ENCODE measurements at regions not wholly inside any gene's neighbourhood (a gene's known extent, or its start where the extent isn't known, plus 50 kb on each side); places are given as distances from the start of the nearest gene placed in this dataset.
"Not testable (repeated sequence)": the region's sequence is repeated elsewhere in the genome, so short reads cannot be mapped to it uniquely, and the experiment has no call there.

DNA sequence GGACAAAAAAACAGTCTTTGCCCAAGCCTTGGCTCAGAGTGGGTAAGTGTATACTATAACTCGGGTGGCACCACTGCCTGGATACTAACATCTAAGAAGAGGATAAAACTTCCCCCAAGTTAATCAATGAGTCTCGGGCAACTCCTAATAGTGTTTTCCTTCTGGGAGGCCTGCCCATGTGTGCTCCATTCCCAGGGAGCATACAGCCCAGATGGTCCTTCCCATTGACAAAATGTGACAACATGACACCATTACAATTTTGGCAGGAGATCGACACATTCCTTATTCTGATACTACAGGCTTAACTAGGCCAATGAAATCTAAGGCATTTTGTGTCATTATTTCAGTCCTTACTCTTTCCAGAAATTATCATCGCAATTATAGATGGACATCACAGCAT is 52.7 kb upstream of the CRIM1 start:
- no peak for DNase-seq (ENCODE audit: insufficient read length)
- TF ChIP-seq TAF1 (IDR thresholded peaks at IDR 0.05; ENCODE audit: borderline replicate concordance, low read depth, low read length) (no peak), POLR2A (IDR thresholded peaks at IDR 0.05; ENCODE audit: low read depth, low read length) (no peak), POLR2AphosphoS5 (IDR thresholded peaks at IDR 0.05; ENCODE audit: low read depth, low read length) (no peak)
- FAIRE-seq, result no peak

DNA sequence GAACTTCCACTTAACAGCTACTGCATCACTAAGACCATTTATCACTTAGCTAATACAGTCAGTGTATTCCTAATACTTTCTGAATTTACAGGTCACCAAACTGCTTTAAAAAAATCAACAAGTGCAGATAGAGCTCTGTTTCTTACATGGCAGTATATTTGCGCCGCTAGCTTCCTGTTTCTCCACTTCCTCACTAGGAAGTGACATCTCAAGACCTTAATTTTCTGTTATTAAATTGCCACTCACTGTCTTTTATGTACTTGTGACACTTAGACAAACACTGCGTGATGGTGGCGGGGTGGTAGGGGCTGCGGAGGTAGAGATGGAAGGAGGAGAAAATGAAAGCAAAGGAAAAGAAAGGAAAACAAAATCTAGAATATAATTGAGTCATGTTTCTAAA is 53.7 kb upstream of the CRIM1 start:
- FAIRE-seq (no peak), DNase-seq (ENCODE audit: insufficient read length) (no peak)

DNA sequence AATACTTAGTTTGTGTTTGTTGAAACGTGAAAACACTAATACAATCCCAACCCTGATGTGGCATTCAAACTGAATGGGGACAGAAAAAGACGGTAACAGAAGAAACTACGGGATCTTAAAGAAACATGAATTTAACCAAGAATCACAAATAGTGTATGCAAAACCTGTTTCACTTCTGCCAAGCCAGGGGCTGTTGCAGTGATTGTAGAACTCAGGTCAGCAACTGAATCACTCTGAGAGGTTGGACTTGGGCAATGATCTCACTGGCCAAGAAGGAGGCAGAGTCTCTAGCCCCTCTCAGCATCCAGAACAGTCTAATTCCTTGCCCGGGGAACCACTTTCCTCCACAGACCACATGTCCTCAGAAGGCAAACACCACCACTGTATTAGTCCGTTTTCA is 54.9 kb upstream of the CRIM1 start:
- TF ChIP-seq POLR2AphosphoS5 (IDR thresholded peaks at IDR 0.05; ENCODE audit: low read depth, low read length) (no peak), TAF1 (IDR thresholded peaks at IDR 0.05; ENCODE audit: borderline replicate concordance, low read depth, low read length) (no peak), POLR2A (IDR thresholded peaks at IDR 0.05; ENCODE audit: low read depth, low read length) (no peak)
- no peak for DNase-seq (ENCODE audit: insufficient read length)
- FAIRE-seq, result no peak

More for the DNA sequence above, 53.7 kb upstream of the CRIM1 start:
- no peak for TF ChIP-seq POLR2AphosphoS5 (IDR thresholded peaks at IDR 0.05; ENCODE audit: low read depth, low read length)
- TF ChIP-seq POLR2A (IDR thresholded peaks at IDR 0.05; ENCODE audit: low read depth, low read length), result no peak
- no peak for TF ChIP-seq TAF1 (IDR thresholded peaks at IDR 0.05; ENCODE audit: borderline replicate concordance, low read depth, low read length)

DNA sequence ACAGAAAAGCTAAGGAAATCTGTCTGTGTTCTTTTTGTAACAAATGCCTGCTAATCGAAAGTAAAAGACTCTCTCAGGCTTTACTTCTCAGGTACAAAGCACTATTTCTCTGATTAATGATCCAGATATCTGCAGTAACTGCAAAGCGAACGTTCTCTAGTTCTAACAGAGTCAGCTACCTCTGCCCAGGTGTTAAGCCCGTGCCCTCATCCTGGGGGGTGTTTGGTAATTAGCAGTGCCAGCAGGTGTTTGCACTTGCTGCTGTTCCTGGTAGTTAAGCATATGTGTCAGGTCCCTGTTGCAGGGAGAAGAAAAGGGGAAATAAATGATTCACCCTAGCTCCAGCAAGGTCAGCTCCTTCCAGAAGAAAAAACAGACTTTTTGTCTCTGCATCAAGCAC is 58.8 kb upstream of the CRIM1 start:
- no peak for DNase-seq (ENCODE audit: insufficient read length)
- no peak for FAIRE-seq
- TF ChIP-seq TAF1 (IDR thresholded peaks at IDR 0.05; ENCODE audit: borderline replicate concordance, low read depth, low read length) (no peak), POLR2A (IDR thresholded peaks at IDR 0.05; ENCODE audit: low read depth, low read length) (no peak)

DNA sequence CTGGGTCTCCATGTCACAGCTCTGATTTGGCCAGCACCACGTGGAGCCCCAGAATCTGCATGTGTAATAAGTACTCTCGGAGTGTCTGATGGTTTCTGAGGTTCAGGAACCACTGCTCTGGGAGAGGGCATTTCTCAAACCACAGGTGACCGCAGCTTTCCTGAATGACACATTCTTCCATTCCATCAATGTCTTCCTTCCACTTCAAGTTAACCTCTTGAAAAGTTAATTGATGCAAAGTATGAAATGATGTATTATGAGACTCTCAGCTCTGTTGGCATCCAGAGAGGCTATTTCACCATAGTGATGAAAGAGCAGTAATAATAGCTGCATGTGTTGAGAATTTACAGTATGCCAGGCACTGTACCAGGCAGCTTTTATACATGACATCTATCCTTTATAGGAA is 61.3 kb upstream of the CRIM1 start:
- FAIRE-seq (no peak), DNase-seq (ENCODE audit: insufficient read length) (no peak)
- no peak for TF ChIP-seq POLR2A (IDR thresholded peaks at IDR 0.05; ENCODE audit: low read depth, low read length)
- no peak for TF ChIP-seq POLR2AphosphoS5 (IDR thresholded peaks at IDR 0.05; ENCODE audit: low read depth, low read length)
- no peak for TF ChIP-seq TAF1 (IDR thresholded peaks at IDR 0.05; ENCODE audit: borderline replicate concordance, low read depth, low read length)

DNA sequence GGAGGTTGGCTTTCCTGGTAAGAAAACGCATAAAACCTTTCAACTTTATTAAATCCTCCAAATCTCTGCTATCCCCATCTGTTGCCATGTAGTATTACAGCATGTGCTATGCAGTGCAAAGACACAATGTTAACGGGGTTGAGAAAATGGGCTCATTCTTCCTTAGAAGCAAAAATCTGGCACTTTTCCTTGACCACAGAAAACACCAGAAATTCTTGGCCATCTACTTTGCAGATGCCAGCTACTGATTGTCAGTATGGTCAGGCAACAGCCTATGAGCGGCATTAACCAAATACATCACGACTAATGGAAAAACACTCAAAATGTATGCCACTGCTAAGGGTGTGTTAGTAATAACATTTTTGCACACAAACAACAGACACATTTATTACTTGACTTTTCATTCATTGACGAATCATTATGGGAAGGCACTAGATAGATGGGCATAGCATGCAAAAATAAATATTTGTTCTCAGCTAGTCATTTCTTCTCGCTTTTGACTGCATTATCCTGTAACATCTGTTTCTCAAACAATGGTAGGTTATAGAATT is 65.2 kb upstream of the CRIM1 start:
- TF ChIP-seq TAF1 (IDR thresholded peaks at IDR 0.05; ENCODE audit: borderline replicate concordance, low read depth, low read length) (no peak), POLR2AphosphoS5 (IDR thresholded peaks at IDR 0.05; ENCODE audit: low read depth, low read length) (no peak), POLR2A (IDR thresholded peaks at IDR 0.05; ENCODE audit: low read depth, low read length) (no peak)
- FAIRE-seq, result no peak
- no peak for DNase-seq (ENCODE audit: insufficient read length)

DNA sequence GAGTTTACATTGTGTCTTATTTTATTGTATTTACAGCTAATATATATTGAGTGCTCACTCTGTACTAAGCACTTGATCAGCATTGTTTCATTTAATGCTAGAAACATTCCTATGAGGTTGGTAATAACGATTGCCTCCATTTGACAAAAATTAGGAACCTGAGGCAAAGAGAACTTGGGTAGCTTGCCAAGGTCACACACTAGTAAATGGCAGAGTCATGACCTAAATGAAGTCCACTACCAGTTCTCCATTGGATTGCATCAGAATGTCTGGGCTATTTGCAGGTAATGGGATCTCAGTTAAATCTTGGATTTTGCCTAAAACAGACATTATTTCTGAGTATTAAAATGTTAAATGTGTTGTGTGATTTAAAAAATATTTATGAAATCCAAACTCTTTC is 65.8 kb upstream of the CRIM1 start:
- FAIRE-seq (no peak), DNase-seq (ENCODE audit: insufficient read length) (no peak)
- TF ChIP-seq TAF1 (IDR thresholded peaks at IDR 0.05; ENCODE audit: borderline replicate concordance, low read depth, low read length), result no peak
- no peak for TF ChIP-seq POLR2A (IDR thresholded peaks at IDR 0.05; ENCODE audit: low read depth, low read length)

DNA sequence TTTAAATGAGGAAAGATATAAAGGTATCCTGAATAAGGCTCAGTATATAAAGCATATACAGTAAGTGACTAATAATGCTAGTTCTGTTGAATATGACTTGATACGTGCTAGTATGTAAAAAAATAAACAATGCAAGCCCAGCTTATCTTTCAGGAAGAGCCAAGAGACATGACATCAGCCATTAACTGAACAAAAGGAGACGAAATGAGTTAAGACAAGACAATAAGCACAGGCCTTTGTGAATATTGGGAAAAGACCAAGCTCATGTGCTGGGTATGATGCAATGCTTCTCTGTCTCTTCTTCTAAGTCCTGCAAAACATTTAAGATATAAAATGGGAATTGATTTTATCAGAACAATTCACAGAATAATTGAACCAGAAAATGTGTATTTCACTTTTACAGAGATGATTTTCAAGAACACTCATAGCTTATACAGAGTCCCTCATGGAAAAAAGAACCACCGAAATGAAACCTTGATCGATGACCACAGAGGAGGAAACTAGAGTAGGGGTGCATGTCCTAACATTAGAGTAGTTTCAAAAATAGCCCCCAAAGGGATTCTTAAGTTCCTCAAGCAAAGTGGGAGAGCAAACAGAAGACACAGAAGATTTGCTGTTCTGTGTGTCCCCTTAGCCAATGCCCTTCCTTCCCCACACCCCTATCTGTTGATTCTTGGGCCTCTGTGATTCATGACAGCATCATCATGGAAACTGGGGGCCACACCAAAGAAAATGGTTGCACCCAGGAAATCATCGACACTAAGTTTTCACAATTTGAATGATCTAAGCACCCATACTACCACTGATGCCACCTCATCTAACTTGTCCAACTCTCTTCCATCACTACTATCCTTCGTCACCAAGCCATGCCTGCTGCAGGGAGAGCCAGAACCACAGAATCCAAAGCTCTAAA is 68.0 kb upstream of the CRIM1 start:
- TF ChIP-seq POLR2AphosphoS5 (IDR thresholded peaks at IDR 0.05; ENCODE audit: low read depth, low read length) (no peak), TAF1 (IDR thresholded peaks at IDR 0.05; ENCODE audit: borderline replicate concordance, low read depth, low read length) (no peak), POLR2A (IDR thresholded peaks at IDR 0.05; ENCODE audit: low read depth, low read length) (no peak)
- FAIRE-seq, result no peak

DNA sequence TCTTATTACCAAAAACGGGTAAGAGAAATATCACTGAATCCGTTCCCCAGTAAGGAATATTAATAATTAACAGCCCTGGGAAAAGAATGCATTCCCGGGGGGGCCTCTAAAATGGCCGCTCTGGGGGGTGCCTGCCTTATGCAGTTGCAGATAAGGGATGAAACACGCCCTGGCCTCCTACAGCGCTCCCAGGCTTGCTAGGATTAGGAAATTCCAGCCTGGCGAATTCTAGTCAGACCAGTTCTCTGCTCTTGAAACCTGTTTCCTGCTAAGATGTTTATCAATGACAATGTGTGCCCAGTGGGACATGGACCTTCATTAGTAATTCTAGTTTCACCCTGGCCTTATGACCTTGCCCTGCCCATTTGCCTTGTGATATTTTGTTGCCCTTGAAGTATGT is 76.1 kb upstream of the CRIM1 start:
- not testable (repeated sequence) for DNase-seq (ENCODE audit: insufficient read length); FAIRE-seq

More for the DNA sequence above, 68.0 kb upstream of the CRIM1 start:
- DNase-seq (ENCODE audit: insufficient read length), result no peak

DNA sequence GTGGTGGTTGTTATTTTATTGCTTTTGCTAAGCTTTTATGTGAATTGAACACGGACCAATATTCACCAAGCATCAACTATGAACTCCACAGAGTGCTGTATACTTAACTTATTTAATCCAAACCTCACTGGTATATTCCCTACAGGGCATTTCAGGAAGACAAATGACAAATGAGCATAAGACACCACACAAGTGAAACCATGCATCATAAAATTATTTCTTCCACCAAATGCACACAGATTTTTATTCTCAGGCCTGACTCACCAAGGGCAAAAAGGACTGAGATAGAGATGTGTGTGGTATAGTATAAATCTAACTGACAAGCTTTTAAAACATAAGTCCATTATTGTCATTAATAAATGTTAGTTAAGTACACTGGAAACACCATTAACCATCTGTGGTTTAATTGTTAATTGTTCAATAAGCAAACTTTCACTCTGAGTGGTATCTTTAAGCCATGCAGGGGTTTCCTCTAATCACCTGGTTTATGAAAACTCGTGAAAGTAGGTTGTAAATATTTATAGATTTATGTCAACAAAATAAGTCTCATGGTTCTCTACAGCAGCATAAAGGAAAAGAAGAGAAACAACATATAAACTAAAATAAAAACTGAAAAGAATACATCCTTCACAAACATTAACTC is 77.6 kb upstream of the CRIM1 start:
- no peak for FAIRE-seq
- TF ChIP-seq POLR2AphosphoS5 (IDR thresholded peaks at IDR 0.05; ENCODE audit: low read depth, low read length) (no peak), POLR2A (IDR thresholded peaks at IDR 0.05; ENCODE audit: low read depth, low read length) (no peak), TAF1 (IDR thresholded peaks at IDR 0.05; ENCODE audit: borderline replicate concordance, low read depth, low read length) (no peak)
- no peak for DNase-seq (ENCODE audit: insufficient read length)

DNA sequence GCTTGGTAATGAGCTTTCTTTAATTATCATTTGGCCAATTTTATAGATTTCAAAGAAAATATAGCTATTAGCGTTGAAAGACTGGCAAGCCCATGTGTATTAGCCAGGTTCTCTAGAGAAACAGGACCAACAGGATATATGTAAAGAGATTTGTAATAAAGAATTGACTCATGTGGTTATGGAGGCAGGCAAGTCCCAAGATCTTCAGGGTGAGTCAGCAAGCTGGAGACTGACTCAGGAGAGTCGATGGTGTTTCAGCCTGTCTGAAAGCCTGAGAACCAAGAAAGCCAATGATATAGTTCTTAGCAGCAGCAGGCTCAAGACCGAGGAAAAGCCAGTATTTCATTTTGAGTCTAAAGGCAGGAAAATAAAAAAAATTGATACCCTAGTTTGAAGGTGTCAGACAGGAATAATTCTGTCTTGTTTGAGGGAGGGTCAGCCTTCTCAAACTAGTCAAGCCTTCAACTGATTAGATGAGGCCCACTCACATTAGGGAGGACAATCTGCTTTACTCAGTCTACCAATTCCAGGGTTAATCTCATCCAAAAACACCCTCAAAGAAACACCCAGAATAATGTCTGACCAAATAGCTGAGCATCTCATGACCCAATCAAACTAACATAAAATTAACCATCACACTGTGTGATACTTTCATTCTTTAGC is 78.3 kb upstream of the CRIM1 start:
- no peak for TF ChIP-seq POLR2AphosphoS5 (IDR thresholded peaks at IDR 0.05; ENCODE audit: low read depth, low read length)
- TF ChIP-seq POLR2A (IDR thresholded peaks at IDR 0.05; ENCODE audit: low read depth, low read length), result no peak
- no peak for TF ChIP-seq TAF1 (IDR thresholded peaks at IDR 0.05; ENCODE audit: borderline replicate concordance, low read depth, low read length)
- no peak for FAIRE-seq
- no peak for DNase-seq (ENCODE audit: insufficient read length)
